ENCODE measurements at regions not wholly inside any gene's neighbourhood (a gene's known extent, or its start where the extent isn't known, plus 50 kb on each side); places are given as distances from the start of the nearest gene placed in this dataset.

- no peak for DNase-seq (ENCODE audit: low read depth in 3 of 3, low spot score in 1 of 3)
Measured at GRCh38 chr12:91339106-91339505, 156.5 kb upstream of the DCN start.

- no peak for DNase-seq (ENCODE audit: low read depth in 3 of 3, low spot score in 1 of 3)
Measured at GRCh38 chr12:91335699-91336098, 153.1 kb upstream of the DCN start.

- no peak for DNase-seq (ENCODE audit: low read depth in 3 of 3, low spot score in 1 of 3)
Measured at GRCh38 chr12:91333966-91334365, 151.3 kb upstream of the DCN start.

GRCh38 chr12:91332302-91332701 is 149.7 kb upstream of the DCN start:
- DNase-seq (ENCODE audit: low read depth in 3 of 3, low spot score in 1 of 3) = no peak

GRCh38 chr12:91331371-91331770 is 148.8 kb upstream of the DCN start:
- DNase-seq (ENCODE audit: low read depth in 3 of 3, low spot score in 1 of 3) = no peak

GRCh38 chr12:91328451-91328850 is 145.8 kb upstream of the DCN start:
- no peak for DNase-seq (ENCODE audit: low read depth in 3 of 3, low spot score in 1 of 3)

GRCh38 chr12:91327889-91328288 is 145.3 kb upstream of the DCN start:
- no peak for DNase-seq (ENCODE audit: low read depth in 3 of 3, low spot score in 1 of 3)

- no peak for DNase-seq (ENCODE audit: low read depth in 3 of 3, low spot score in 1 of 3)
Measured at GRCh38 chr12:91327131-91327530, 144.5 kb upstream of the DCN start.

- no peak for DNase-seq (ENCODE audit: low read depth in 3 of 3, low spot score in 1 of 3)
Measured at GRCh38 chr12:91326058-91327027, 143.7 kb upstream of the DCN start.

- no peak for DNase-seq (ENCODE audit: low read depth in 3 of 3, low spot score in 1 of 3)
Measured at GRCh38 chr12:91320999-91321398, 138.4 kb upstream of the DCN start.

- DNase-seq (ENCODE audit: low read depth in 3 of 3, low spot score in 1 of 3) = no peak
Measured at GRCh38 chr12:91319071-91319760, 136.6 kb upstream of the DCN start.

GRCh38 chr12:91317306-91317705 is 134.7 kb upstream of the DCN start:
- no peak for DNase-seq (ENCODE audit: low read depth in 3 of 3, low spot score in 1 of 3)

- no peak for DNase-seq (ENCODE audit: low read depth in 3 of 3, low spot score in 1 of 3)
Measured at GRCh38 chr12:91316907-91317269, 134.3 kb upstream of the DCN start.

- no peak for DNase-seq (ENCODE audit: low read depth in 3 of 3, low spot score in 1 of 3)
Measured at GRCh38 chr12:91316161-91316906, 133.7 kb upstream of the DCN start.

- DNase-seq (ENCODE audit: low read depth in 3 of 3, low spot score in 1 of 3) = no peak
Measured at GRCh38 chr12:91311081-91311480, 128.5 kb upstream of the DCN start.

- DNase-seq (ENCODE audit: low read depth in 3 of 3, low spot score in 1 of 3) = no peak
Measured at GRCh38 chr12:91309450-91309849, 126.8 kb upstream of the DCN start.

GRCh38 chr12:91307957-91308670 is 125.5 kb upstream of the DCN start:
- no peak for DNase-seq (ENCODE audit: low read depth in 3 of 3, low spot score in 1 of 3)

GRCh38 chr12:91290354-91290753 is 107.7 kb upstream of the DCN start:
- no peak for DNase-seq (ENCODE audit: low read depth in 3 of 3, low spot score in 1 of 3)

GRCh38 chr12:91289906-91290305 is 107.3 kb upstream of the DCN start:
- no peak for DNase-seq (ENCODE audit: low read depth in 3 of 3, low spot score in 1 of 3)

GRCh38 chr12:91289072-91289471 is 106.5 kb upstream of the DCN start:
- no peak for DNase-seq (ENCODE audit: low read depth in 3 of 3, low spot score in 1 of 3)

GRCh38 chr12:91287753-91288152 is 105.1 kb upstream of the DCN start:
- no peak for DNase-seq (ENCODE audit: low read depth in 3 of 3, low spot score in 1 of 3)

All from stimulated activated CD4-positive, alpha-beta T cell treated with anti-CD3 and anti-CD28 coated beads, TNF-alpha, amount 100 ng/mL, for 1 hour (primary cell).